ENCODE measurements at regions not wholly inside any gene's neighbourhood (a gene's known extent, or its start where the extent isn't known, plus 50 kb on each side); places are given as distances from the start of the nearest gene placed in this dataset.

- TF ChIP-seq EZH2 (IDR thresholded peaks at IDR 0.05; ENCODE audit: insufficient read depth, low read length) (no peak), CTCF (IDR thresholded peaks at IDR 0.05; ENCODE audit: insufficient read depth, low read depth, low read length) (no peak)
Measured at GRCh38 chr11:104525416-104525815, 361.5 kb upstream of the PDGFD start.
